HG03025 (cell line): ENCODE measurements at regions not wholly inside any gene's neighbourhood (a gene's known extent, or its start where the extent isn't known, plus 50 kb on each side); places are given as distances from the start of the nearest gene placed in this dataset.

Experiments used
- ATAC-seq: cut with Tn5 transposase; IDR thresholded peaks from one replicate; pipeline ENCODE4 v1.9.1; 2021; ENCODE audit warnings: mild to moderate bottlenecking, moderate library complexity; ENCODE audit not compliant: unreplicated experiment, low FRiP score

GRCh38 chr20:12020846-12021245 lies 103.2 kb downstream of the BTBD3 start:
- no peak for ATAC-seq

DNA sequence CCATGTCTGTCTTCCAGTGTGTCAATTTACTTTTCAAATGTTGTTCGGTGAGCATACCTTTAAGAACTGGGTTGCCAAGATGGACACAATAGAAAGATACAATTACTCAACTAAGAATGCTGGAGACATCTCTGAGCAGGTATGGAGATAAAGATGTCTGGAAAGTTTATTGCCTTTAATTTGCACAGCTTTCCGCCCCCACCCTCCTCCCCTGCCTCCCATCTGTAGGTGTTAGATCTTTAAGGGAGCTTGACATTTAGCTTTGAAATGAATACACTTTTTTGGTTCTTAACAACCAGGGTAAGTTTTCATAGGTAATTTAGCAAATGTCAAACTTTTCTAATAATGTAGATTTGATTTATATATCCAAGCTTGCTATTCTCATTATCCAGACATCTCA lies 104.4 kb downstream of the BTBD3 start:
- no peak for ATAC-seq

DNA sequence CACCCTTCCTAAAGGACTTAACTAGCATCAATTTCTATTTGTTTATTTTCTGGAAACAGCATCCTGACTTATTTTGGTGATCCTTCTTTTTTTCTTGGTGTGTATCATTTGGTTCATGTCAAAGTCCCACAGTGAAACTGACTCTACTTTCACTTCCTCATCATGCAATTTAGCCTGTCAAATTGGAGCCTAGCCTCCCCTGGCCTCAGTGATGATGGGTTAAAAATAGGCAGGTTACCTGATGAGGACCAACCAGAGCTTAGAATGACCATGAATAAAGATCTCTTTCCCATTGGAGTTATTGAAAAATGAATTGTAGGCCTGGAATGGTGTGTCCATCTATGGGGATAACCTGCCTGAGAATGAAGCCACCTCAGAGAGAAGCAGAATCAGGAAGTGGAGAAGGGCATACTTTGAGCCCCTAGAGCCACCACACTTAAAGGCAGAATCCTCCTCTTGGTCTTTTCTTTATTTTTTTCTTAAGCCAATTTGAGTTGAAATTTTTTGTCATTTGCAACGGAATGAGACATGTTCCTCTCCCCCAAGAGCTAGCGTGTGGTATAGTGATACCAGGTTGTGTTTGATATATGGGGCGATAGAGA lies 105.6 kb downstream of the BTBD3 start:
- no peak for ATAC-seq

DNA sequence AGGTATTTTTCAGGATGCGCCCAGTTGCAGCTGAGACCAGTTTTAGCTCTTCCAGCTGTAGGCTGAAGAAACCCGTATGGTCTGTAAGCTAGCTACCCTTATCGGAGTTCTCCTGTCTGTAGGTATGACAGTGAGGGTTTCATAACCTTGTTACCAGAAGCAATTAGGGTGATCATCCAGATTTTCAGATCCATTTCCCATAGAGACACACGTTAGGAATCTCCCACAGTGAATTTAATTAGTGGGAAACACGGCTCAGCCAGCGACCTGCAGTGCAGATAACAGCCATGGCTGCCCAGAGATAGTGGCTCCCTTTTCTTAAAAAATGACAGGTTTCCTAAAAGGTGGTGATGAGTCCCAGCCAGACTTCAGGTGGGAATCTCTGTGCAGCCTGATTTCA lies 111.1 kb downstream of the BTBD3 start:
- ATAC-seq = no peak

- no peak for ATAC-seq
Measured at GRCh38 chr20:12030470-12030869, 112.8 kb downstream of the BTBD3 start.

GRCh38 chr20:12036142-12036541 lies 118.4 kb downstream of the BTBD3 start:
- no peak for ATAC-seq

- ATAC-seq = no peak
Measured at GRCh38 chr20:12037521-12037920, 119.8 kb downstream of the BTBD3 start.

DNA sequence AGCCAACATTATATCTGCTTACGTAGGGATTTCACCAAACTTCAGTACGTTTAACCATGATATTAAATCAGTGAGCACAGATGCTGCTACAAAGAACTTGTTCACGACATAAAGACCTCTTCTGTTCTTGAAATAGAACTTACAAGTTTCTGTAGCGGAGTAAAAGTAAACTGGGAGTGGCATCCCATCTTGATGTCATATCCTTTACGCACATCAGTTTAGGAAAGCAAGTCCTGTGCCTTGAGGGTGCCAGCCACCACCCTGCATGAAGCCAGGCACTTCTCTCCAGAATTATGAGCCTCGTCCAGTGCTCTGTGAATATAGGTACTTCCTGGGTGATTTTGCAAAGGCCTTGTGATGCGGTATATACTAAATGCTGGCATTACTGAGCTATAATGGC lies 122.6 kb downstream of the BTBD3 start:
- no peak for ATAC-seq

- no peak for ATAC-seq
Measured at GRCh38 chr20:12044969-12045368, 127.3 kb downstream of the BTBD3 start.

- ATAC-seq = no peak
Measured at GRCh38 chr20:12047838-12048432, 130.2 kb downstream of the BTBD3 start.

DNA sequence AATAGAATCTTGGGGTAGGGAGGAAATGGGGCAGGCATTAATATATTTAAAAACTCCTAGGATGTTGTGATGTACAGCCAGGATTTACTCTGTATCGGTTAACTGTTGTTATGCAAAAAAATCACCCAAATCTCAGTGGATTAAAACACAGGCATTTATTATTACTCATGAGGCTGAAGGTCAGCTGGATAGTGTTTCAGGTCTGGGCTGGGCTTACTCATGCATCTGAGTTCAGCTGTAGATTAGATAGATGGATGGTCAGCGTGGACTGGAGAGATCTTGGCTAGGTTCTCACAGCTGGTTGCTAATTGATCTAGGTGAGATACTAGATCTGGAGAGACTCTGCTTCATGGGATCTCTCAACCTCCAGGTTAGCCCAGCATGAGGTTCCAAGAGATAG lies 131.4 kb downstream of the BTBD3 start:
- ATAC-seq = no peak

- no peak for ATAC-seq
Measured at GRCh38 chr20:12051206-12052163, 133.8 kb downstream of the BTBD3 start.

DNA sequence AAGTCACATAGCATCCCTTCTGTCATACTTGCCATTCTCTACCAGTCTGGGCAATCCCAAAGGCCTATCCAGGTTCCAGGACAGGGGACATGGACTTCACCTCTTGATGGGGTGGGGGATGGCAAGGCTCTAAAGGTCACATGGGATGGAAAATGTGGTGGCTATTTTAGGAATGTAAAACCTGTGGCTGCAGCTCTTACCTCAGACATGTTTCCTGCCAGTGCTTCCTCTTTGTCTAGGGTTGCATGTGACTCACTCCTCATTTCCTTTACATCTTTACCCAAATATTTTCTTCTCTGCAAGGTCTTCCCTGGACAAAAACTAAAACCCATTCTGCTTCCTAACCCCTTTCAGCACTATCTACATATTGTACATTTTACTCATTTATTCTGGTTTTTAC lies 135.7 kb downstream of the BTBD3 start:
- ATAC-seq = no peak

GRCh38 chr20:12054556-12054955 lies 136.9 kb downstream of the BTBD3 start:
- ATAC-seq = no peak

DNA sequence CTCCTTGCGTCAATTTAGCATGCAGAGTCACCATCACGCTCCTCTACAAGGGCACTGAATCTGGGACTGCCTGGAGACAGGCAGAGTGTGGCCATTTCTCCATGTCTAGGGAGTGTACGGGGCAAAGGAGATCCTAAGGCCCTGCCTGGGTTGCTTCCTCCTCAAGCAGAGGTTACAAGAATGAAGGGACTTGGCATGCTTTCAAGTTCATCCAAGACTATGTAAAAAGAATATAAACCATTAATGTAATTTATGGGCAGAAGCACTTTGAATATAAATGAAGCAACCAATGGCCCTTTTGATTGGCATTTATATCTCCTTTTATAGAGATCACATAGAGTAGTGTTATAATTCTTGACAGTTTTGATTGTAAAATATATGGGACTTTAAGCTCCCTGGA lies 137.5 kb downstream of the BTBD3 start:
- ATAC-seq = no peak

DNA sequence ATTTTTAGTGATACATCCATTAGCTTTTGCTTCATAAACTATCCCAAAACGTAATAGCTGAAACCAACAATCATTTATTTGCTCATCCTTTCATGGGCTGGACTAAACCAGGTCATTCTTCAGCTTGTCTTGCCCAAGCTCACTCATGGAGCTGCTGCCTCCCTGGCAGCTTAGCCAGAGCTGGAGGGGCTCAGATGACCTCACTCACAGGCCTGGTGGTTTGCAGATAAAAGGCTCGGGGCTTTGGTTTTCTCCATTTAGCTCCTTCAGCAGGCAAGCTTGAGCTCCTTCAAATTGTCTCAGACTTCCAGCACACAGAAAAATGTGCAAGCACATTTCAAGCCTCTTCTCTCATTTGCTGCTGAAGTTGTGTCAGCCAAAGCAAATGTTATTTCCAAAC lies 139.1 kb downstream of the BTBD3 start:
- ATAC-seq = no peak

DNA sequence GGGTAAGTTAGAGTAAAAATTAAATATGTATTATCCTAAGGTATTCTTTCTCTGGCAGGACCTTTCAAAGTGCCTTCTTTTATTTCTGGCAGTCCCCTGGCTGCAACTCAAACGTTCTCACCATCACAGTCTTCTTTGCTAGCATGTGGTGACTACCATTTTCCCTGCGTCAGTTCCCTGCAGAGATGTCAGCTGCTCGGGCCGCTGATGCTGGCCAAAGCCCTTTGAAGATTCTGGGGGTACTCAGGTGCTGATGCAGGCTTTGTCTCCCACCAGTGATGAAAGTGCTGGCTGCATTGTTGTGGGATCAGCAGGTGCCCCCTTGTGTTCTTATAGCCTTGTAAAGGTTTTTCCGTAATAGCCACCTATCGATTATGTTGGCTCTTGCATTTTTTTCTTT lies 140.1 kb downstream of the BTBD3 start:
- no peak for ATAC-seq

GRCh38 chr20:12058216-12058615 lies 140.5 kb downstream of the BTBD3 start:
- ATAC-seq = no peak

DNA sequence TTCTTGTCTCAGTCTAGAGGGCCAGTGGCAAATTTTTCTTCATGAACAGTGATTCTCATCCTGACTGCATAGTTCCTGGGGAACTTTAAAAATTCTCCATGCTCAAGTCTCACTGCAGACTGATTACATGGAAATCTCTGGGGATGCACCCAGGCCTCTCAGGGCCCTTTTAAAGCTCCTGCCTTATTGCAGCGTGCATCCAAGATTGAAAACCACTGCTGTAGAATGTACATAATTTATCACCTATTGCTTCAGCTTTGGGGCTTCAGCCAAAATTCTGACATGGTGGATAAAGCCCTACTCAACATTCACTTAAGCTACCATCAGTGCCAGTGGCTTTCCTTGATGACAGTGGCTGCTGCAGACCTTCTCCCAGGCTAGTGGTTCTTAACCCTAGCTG lies 143.8 kb downstream of the BTBD3 start:
- no peak for ATAC-seq

GRCh38 chr20:12063106-12063684 lies 145.5 kb downstream of the BTBD3 start:
- ATAC-seq = no peak

GRCh38 chr20:12064540-12064939 lies 146.8 kb downstream of the BTBD3 start:
- ATAC-seq = no peak
